Endothelial cell of umbilical vein (primary cell): ENCODE measurements at regions not wholly inside any gene's neighbourhood (a gene's known extent, or its start where the extent isn't known, plus 50 kb on each side); places are given as distances from the start of the nearest gene placed in this dataset.

Experiments used
- EZH2 ChIP-seq: IDR thresholded peaks from 2 replicates; pipeline ENCODE4 v1.6.1; 2012; ENCODE audit warnings: borderline replicate concordance, low read depth, mild to moderate bottlenecking, moderate library complexity, low read length, inconsistent platforms; ENCODE audit not compliant: severe bottlenecking
- FOS ChIP-seq: IDR thresholded peaks from 2 replicates; pipeline ENCODE4 v1.6.1; 2011; ENCODE audit warnings: mild to moderate bottlenecking, low read length, moderate library complexity, borderline replicate concordance; ENCODE audit not compliant: insufficient read depth
- GATA2 ChIP-seq: IDR thresholded peaks from 2 replicates; pipeline ENCODE4 v1.7.0; 2011; ENCODE audit warnings: low read depth, mild to moderate bottlenecking, moderate library complexity, mixed read lengths, low read length; ENCODE audit not compliant: insufficient read length, insufficient read depth
- JUN ChIP-seq: IDR thresholded peaks from 2 replicates; pipeline ENCODE4 v1.6.1; 2011; ENCODE audit warnings: borderline replicate concordance, low read depth; ENCODE audit not compliant: insufficient read length, insufficient read depth
- MAX ChIP-seq: IDR thresholded peaks from 2 replicates; pipeline ENCODE4 v1.6.1; 2011; ENCODE audit not compliant: insufficient read depth, insufficient read length
- MYC ChIP-seq: IDR thresholded peaks from one replicate; pipeline ENCODE4 v1.6.1; 2011; ENCODE audit warnings: mild to moderate bottlenecking, low read depth, low read length
- POLR2A ChIP-seq: IDR thresholded peaks from 2 replicates; pipeline ENCODE4 v1.6.1; 2012; ENCODE audit warnings: low read depth, mild to moderate bottlenecking, control low read depth, low read length
- POLR2AphosphoS5 ChIP-seq: IDR thresholded peaks from 2 replicates; pipeline ENCODE4 v1.6.1; 2012; ENCODE audit warnings: low read depth, mild to moderate bottlenecking, control low read depth, low read length, moderate library complexity; ENCODE audit not compliant: insufficient read depth
- TF ChIP-seq, protein P1 (sequence below), 2 donors: IDR thresholded peaks; 1 replicate in 1 of 2; 2 replicates in 1 of 2; pipeline ENCODE4 v1.5.1; 2011; ENCODE audit warnings: low read length in 2 of 2, mild to moderate bottlenecking in 2 of 2, moderate library complexity in 2 of 2, control low read depth in 1 of 2, inconsistent platforms in 1 of 2, low read depth in 1 of 2; ENCODE audit not compliant: insufficient read depth in 1 of 2; ENCODE audit errors: extremely low read depth in 1 of 2

GRCh38 chr2:123696021-123696420 lies 329.1 kb upstream of the CNTNAP5 start:
- TF ChIP-seq EZH2 = no peak
- TF ChIP-seq, protein P1, sequence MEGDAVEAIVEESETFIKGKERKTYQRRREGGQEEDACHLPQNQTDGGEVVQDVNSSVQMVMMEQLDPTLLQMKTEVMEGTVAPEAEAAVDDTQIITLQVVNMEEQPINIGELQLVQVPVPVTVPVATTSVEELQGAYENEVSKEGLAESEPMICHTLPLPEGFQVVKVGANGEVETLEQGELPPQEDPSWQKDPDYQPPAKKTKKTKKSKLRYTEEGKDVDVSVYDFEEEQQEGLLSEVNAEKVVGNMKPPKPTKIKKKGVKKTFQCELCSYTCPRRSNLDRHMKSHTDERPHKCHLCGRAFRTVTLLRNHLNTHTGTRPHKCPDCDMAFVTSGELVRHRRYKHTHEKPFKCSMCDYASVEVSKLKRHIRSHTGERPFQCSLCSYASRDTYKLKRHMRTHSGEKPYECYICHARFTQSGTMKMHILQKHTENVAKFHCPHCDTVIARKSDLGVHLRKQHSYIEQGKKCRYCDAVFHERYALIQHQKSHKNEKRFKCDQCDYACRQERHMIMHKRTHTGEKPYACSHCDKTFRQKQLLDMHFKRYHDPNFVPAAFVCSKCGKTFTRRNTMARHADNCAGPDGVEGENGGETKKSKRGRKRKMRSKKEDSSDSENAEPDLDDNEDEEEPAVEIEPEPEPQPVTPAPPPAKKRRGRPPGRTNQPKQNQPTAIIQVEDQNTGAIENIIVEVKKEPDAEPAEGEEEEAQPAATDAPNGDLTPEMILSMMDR (IDR thresholded peaks at IDR 0.05; ENCODE audit: extremely low read depth in 1 of 2, insufficient read depth in 1 of 2, low read depth in 1 of 2, low read length in 2 of 2) = no peak
- no peak for TF ChIP-seq MAX
- no peak for TF ChIP-seq POLR2A
- TF ChIP-seq POLR2AphosphoS5 = no peak
- TF ChIP-seq GATA2 = no peak
- TF ChIP-seq MYC = no peak
- no peak for TF ChIP-seq FOS
- TF ChIP-seq JUN = no peak
